GM18868 (cell line): ENCODE measurements at regions not wholly inside any gene's neighbourhood (a gene's known extent, or its start where the extent isn't known, plus 50 kb on each side); places are given as distances from the start of the nearest gene placed in this dataset.

Source experiments
- ATAC-seq: cut with Tn5 transposase; IDR thresholded peaks from one replicate; pipeline ENCODE4 v1.9.1; 2021; ENCODE audit warnings: mild to moderate bottlenecking, moderate library complexity; ENCODE audit not compliant: unreplicated experiment

- ATAC-seq: no peak
These were observed 287.0 kb downstream of the FGF9 start for GRCh38 chr13:21957833-21958232.

- no peak for ATAC-seq
These were observed 289.2 kb downstream of the FGF9 start for GRCh38 chr13:21960108-21960507.

GRCh38 chr13:21964686-21965085 is 293.8 kb downstream of the FGF9 start:
- no peak for ATAC-seq

GRCh38 chr13:21965095-21965494 is 294.2 kb downstream of the FGF9 start:
- ATAC-seq: no peak

GRCh38 chr13:21966014-21966413 is 295.1 kb downstream of the FGF9 start:
- no peak for ATAC-seq

GRCh38 chr13:21967871-21968270 is 297.0 kb downstream of the FGF9 start:
- ATAC-seq: no peak

- no peak for ATAC-seq
These were observed 299.3 kb downstream of the FGF9 start for GRCh38 chr13:21970172-21970571.

- ATAC-seq: no peak
These were observed 300.0 kb downstream of the FGF9 start for GRCh38 chr13:21970918-21971317.

- no peak for ATAC-seq
These were observed 301.1 kb downstream of the FGF9 start for GRCh38 chr13:21971662-21972621.

GRCh38 chr13:21973437-21974125 is 302.7 kb downstream of the FGF9 start:
- ATAC-seq: no peak

GRCh38 chr13:21974741-21975140 is 303.9 kb downstream of the FGF9 start:
- no peak for ATAC-seq

- no peak for ATAC-seq
These were observed 305.3 kb downstream of the FGF9 start for GRCh38 chr13:21976159-21976558.

- ATAC-seq: no peak
These were observed 308.4 kb downstream of the FGF9 start for GRCh38 chr13:21979161-21979806.

GRCh38 chr13:21980049-21980448 is 309.2 kb downstream of the FGF9 start:
- no peak for ATAC-seq

- ATAC-seq: no peak
These were observed 313.3 kb downstream of the FGF9 start for GRCh38 chr13:21984156-21984555.

GRCh38 chr13:21986602-21987001 is 315.7 kb downstream of the FGF9 start:
- ATAC-seq: no peak

- ATAC-seq: no peak
These were observed 316.9 kb downstream of the FGF9 start for GRCh38 chr13:21987793-21988192.

GRCh38 chr13:21988624-21989023 is 317.8 kb downstream of the FGF9 start:
- ATAC-seq: no peak

- no peak for ATAC-seq
These were observed 325.2 kb downstream of the FGF9 start for GRCh38 chr13:21996049-21996448.

GRCh38 chr13:21997726-21998125 is 326.9 kb downstream of the FGF9 start:
- ATAC-seq: no peak

GRCh38 chr13:21998279-21998990 is 327.6 kb downstream of the FGF9 start:
- ATAC-seq: no peak
